HepG2 (cell line): ENCODE measurements at regions not wholly inside any gene's neighbourhood (a gene's known extent, or its start where the extent isn't known, plus 50 kb on each side); places are given as distances from the start of the nearest gene placed in this dataset.
A peak's percentile ranks its signal among the peaks of the same experiment; 100 is the strongest.

ENCODE experiments used
- ATF1 ChIP-seq: IDR thresholded peaks from 2 replicates; pipeline ENCODE4 v1.6.1; 2016; ENCODE audit warnings: mild to moderate bottlenecking, control low read depth
- DMAP1 ChIP-seq: IDR thresholded peaks from 2 replicates; pipeline ENCODE4 v1.6.1; 2016
- FOSL1 ChIP-seq: sonication (generic); formaldehyde crosslinking; IDR thresholded peaks from 2 replicates; pipeline ENCODE4 v1.9.0; 2021; ENCODE audit warnings: missing genetic modification reagents, borderline replicate concordance
- FOXK1 ChIP-seq: sonication (generic); formaldehyde crosslinking; IDR thresholded peaks from 2 replicates; pipeline ENCODE4 v1.4.0; 2020; ENCODE audit warnings: low read depth, missing genetic modification reagents, borderline replicate concordance
- GATA4 ChIP-seq: sonication (generic); IDR thresholded peaks from 2 replicates; pipeline ENCODE4 v1.6.1; 2016; ENCODE audit warnings: antibody characterized with exemption, low read depth, borderline replicate concordance
- HOXA9 ChIP-seq: sonication (generic); formaldehyde crosslinking; IDR thresholded peaks from 2 replicates; pipeline ENCODE4 v1.8.1; 2022; ENCODE audit warnings: missing genetic modification reagents, mild to moderate bottlenecking, moderate library complexity, borderline replicate concordance
- SETDB1 ChIP-seq: sonication (generic); formaldehyde crosslinking; IDR thresholded peaks from 2 replicates; pipeline ENCODE4 v1.5.1; 2020; ENCODE audit warnings: missing genetic modification reagents, mild to moderate bottlenecking, borderline replicate concordance
- SMARCC2 ChIP-seq: fragments of 450-650 bp; IDR thresholded peaks from 2 replicates; pipeline ENCODE4 v1.6.1; 2017; ENCODE audit warnings: antibody characterized with exemption, mild to moderate bottlenecking
- TCF7 ChIP-seq: sonication (generic); IDR thresholded peaks from 2 replicates; pipeline ENCODE4 v1.6.1; 2016; ENCODE audit warnings: antibody characterized with exemption, low read depth
- THAP11 ChIP-seq: IDR thresholded peaks from 2 replicates; pipeline ENCODE4 v1.6.1; 2016; ENCODE audit warnings: missing biosample characterization, missing genetic modification reagents
- ZFP41 ChIP-seq: sonication (generic); formaldehyde crosslinking; IDR thresholded peaks from 2 replicates; pipeline ENCODE4 v1.4.0; 2020; ENCODE audit warnings: mild to moderate bottlenecking, missing genetic modification reagents, borderline replicate concordance
- ZNF101 ChIP-seq: sonication (generic); formaldehyde crosslinking; IDR thresholded peaks from 2 replicates; pipeline ENCODE4 v1.4.0; 2020; ENCODE audit warnings: mild to moderate bottlenecking, low read depth, missing genetic modification reagents, borderline replicate concordance
- ZNF317 ChIP-seq: sonication (generic); formaldehyde crosslinking; IDR thresholded peaks from 2 replicates; pipeline ENCODE4 v1.5.0; 2020; ENCODE audit warnings: mild to moderate bottlenecking, missing genetic modification reagents
- ZNF367 ChIP-seq: sonication (generic); formaldehyde crosslinking; IDR thresholded peaks from 2 replicates; pipeline ENCODE4 v1.4.0; 2020; ENCODE audit warnings: missing genetic modification reagents, borderline replicate concordance
- ZNF775 ChIP-seq: sonication (generic); formaldehyde crosslinking; IDR thresholded peaks from 2 replicates; pipeline ENCODE4 v1.4.0; 2020; ENCODE audit warnings: missing genetic modification reagents, mild to moderate bottlenecking, moderate library complexity, borderline replicate concordance
- ZSCAN21 ChIP-seq: sonication (generic); formaldehyde crosslinking; IDR thresholded peaks from 2 replicates; pipeline ENCODE4 v1.8.0; 2022; ENCODE audit warnings: mild to moderate bottlenecking, missing genetic modification reagents, moderate library complexity, borderline replicate concordance
- TF ChIP-seq, protein P1 (sequence below): sonication (generic); formaldehyde crosslinking; IDR thresholded peaks from 2 replicates; pipeline ENCODE4 v1.4.0; 2020; ENCODE audit warnings: missing genetic modification reagents, borderline replicate concordance
- TF ChIP-seq, protein P2 (sequence below): IDR thresholded peaks from 2 replicates; pipeline ENCODE4 v1.6.1; 2016; ENCODE audit warnings: mild to moderate bottlenecking
- TF ChIP-seq, protein P3 (sequence below): sonication (generic); formaldehyde crosslinking; IDR thresholded peaks from 2 replicates; pipeline ENCODE4 v1.4.0; 2020; ENCODE audit warnings: missing genetic modification reagents
- TF ChIP-seq, protein P4 (sequence below): sonication (generic); formaldehyde crosslinking; IDR thresholded peaks from 2 replicates; pipeline ENCODE4 v1.8.1; 2022; ENCODE audit warnings: low read depth, mild to moderate bottlenecking, missing genetic modification reagents

DNA sequence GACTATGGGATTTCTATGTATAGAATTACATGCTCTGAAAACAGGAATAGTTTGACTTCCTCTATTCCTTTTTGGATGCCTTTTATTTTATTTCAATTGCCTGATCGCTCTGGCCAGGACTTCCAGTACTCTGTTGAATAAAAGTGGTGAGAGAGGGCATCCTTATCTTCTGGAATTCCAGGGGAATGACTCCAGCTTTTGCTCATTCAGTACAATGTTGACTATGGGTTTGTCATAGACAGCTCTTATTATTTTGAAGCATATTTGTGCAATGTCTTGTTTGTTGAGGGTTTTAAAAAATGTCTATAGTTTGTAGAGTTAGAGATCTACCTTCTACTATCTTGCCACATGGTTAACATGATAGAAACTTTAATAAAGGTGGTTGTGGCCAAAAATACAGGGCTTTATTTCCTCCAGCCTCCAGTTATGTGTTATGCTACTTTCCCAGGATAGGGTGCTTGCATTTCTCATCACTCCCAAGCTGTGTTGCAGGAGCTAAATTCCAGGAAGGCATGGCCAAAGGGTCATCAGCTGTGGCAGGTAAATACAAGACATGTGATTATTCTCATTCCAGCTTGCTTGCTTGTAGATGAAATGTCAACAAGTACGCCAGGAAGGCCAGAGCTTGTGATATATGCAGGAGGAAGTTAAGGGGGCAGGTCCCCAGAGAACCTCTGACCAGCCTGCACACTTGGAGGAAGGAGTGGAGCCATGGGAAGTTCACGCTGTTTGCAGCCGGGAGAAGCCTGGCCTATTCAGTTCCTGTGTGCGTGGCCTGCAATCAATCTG is 142.4 kb upstream of the CPXCR1 start (continued):
- TF ChIP-seq FOSL1 = peak; percentile 6; the same call in 1 of the 2 replicates
- TF ChIP-seq, protein P1, sequence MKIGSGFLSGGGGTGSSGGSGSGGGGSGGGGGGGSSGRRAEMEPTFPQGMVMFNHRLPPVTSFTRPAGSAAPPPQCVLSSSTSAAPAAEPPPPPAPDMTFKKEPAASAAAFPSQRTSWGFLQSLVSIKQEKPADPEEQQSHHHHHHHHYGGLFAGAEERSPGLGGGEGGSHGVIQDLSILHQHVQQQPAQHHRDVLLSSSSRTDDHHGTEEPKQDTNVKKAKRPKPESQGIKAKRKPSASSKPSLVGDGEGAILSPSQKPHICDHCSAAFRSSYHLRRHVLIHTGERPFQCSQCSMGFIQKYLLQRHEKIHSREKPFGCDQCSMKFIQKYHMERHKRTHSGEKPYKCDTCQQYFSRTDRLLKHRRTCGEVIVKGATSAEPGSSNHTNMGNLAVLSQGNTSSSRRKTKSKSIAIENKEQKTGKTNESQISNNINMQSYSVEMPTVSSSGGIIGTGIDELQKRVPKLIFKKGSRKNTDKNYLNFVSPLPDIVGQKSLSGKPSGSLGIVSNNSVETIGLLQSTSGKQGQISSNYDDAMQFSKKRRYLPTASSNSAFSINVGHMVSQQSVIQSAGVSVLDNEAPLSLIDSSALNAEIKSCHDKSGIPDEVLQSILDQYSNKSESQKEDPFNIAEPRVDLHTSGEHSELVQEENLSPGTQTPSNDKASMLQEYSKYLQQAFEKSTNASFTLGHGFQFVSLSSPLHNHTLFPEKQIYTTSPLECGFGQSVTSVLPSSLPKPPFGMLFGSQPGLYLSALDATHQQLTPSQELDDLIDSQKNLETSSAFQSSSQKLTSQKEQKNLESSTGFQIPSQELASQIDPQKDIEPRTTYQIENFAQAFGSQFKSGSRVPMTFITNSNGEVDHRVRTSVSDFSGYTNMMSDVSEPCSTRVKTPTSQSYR (CRISPR knock-in tag) = peak; percentile 48; the same call in 1 of the 2 replicates
- TF ChIP-seq SETDB1 (CRISPR knock-in tag) = no peak
- TF ChIP-seq ZNF101 (CRISPR knock-in tag) = no peak
- TF ChIP-seq ZSCAN21 (CRISPR knock-in tag) = peak; percentile 47; the same call in 1 of the 2 replicates
- no peak for TF ChIP-seq ZFP41 (CRISPR knock-in tag)
- 0 out of 2 replicates have a peak, but pooled peaks have one; percentile 52 for TF ChIP-seq ZNF317 (CRISPR knock-in tag)
- 0 out of 2 replicates have a peak, but pooled peaks have one; percentile 29 for TF ChIP-seq ATF1 (CRISPR knock-in tag)
- peak; percentile 50; the same call in 1 of the 2 replicates for TF ChIP-seq THAP11
- TF ChIP-seq, protein P2, sequence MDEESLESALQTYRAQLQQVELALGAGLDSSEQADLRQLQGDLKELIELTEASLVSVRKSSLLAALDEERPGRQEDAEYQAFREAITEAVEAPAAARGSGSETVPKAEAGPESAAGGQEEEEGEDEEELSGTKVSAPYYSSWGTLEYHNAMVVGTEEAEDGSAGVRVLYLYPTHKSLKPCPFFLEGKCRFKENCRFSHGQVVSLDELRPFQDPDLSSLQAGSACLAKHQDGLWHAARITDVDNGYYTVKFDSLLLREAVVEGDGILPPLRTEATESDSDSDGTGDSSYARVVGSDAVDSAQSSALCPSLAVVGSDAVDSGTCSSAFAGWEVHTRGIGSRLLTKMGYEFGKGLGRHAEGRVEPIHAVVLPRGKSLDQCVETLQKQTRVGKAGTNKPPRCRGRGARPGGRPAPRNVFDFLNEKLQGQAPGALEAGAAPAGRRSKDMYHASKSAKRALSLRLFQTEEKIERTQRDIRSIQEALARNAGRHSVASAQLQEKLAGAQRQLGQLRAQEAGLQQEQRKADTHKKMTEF (CRISPR knock-in tag) = peak; percentile 94
- peak; percentile 98 for TF ChIP-seq FOXK1 (CRISPR knock-in tag)
- TF ChIP-seq DMAP1 = peak; percentile 37; the same call in 1 of the 2 replicates
- TF ChIP-seq HOXA9 (CRISPR knock-in tag) = no peak
- TF ChIP-seq ZNF367 (CRISPR knock-in tag) = no peak
- TF ChIP-seq ZNF775 = 0 out of 2 replicates have a peak, but pooled peaks have one; percentile 65
- TF ChIP-seq, protein P3, sequence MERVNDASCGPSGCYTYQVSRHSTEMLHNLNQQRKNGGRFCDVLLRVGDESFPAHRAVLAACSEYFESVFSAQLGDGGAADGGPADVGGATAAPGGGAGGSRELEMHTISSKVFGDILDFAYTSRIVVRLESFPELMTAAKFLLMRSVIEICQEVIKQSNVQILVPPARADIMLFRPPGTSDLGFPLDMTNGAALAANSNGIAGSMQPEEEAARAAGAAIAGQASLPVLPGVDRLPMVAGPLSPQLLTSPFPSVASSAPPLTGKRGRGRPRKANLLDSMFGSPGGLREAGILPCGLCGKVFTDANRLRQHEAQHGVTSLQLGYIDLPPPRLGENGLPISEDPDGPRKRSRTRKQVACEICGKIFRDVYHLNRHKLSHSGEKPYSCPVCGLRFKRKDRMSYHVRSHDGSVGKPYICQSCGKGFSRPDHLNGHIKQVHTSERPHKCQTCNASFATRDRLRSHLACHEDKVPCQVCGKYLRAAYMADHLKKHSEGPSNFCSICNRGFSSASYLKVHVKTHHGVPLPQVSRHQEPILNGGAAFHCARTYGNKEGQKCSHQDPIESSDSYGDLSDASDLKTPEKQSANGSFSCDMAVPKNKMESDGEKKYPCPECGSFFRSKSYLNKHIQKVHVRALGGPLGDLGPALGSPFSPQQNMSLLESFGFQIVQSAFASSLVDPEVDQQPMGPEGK = peak; percentile 35
- TF ChIP-seq, protein P4, sequence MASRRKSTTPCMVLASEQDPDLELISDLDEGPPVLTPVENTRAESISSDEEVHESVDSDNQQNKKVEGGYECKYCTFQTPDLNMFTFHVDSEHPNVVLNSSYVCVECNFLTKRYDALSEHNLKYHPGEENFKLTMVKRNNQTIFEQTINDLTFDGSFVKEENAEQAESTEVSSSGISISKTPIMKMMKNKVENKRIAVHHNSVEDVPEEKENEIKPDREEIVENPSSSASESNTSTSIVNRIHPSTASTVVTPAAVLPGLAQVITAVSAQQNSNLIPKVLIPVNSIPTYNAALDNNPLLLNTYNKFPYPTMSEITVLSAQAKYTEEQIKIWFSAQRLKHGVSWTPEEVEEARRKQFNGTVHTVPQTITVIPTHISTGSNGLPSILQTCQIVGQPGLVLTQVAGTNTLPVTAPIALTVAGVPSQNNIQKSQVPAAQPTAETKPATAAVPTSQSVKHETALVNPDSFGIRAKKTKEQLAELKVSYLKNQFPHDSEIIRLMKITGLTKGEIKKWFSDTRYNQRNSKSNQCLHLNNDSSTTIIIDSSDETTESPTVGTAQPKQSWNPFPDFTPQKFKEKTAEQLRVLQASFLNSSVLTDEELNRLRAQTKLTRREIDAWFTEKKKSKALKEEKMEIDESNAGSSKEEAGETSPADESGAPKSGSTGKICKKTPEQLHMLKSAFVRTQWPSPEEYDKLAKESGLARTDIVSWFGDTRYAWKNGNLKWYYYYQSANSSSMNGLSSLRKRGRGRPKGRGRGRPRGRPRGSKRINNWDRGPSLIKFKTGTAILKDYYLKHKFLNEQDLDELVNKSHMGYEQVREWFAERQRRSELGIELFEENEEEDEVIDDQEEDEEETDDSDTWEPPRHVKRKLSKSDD (CRISPR knock-in tag) = peak; percentile 25; the same call in 1 of the 2 replicates
- peak; percentile 68; the same call in 1 of the 2 replicates for TF ChIP-seq GATA4
- no peak for TF ChIP-seq SMARCC2
- TF ChIP-seq TCF7 = peak; percentile 85
